C4-2B (cell line): ENCODE measurements at regions not wholly inside any gene's neighbourhood (a gene's known extent, or its start where the extent isn't known, plus 50 kb on each side); places are given as distances from the start of the nearest gene placed in this dataset.

ENCODE experiments used
- ZFX ChIP-seq: fragments of 450-650 bp; IDR thresholded peaks from 2 replicates; pipeline ENCODE4 v1.6.1; 2017
- TF ChIP-seq, protein P1 (sequence below): fragments of 450-650 bp; conservative IDR thresholded peaks from 2 replicates; pipeline ENCODE4 v1.5.1; 2017; ENCODE audit warnings: mild to moderate bottlenecking

DNA sequence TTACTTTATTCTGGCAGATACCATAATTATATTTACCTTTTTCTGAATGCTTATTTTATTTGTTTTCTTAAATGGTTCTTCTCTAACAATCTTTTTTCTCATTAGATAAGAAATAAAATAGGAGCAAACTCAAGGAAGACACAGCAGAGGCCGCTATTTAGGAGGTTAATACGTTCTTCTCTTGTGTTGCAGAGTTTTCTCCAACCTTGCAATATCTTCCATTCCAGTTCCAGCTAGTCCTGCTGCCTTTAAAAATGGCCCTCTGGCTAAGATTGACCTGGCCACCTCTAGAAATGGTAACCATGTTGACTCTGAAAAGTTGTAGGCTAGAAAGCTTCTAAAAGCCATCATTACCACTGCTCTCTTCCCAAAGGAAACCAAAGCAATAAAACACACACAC is 718.8 kb downstream of the MAT2B start:
- TF ChIP-seq, protein P1, sequence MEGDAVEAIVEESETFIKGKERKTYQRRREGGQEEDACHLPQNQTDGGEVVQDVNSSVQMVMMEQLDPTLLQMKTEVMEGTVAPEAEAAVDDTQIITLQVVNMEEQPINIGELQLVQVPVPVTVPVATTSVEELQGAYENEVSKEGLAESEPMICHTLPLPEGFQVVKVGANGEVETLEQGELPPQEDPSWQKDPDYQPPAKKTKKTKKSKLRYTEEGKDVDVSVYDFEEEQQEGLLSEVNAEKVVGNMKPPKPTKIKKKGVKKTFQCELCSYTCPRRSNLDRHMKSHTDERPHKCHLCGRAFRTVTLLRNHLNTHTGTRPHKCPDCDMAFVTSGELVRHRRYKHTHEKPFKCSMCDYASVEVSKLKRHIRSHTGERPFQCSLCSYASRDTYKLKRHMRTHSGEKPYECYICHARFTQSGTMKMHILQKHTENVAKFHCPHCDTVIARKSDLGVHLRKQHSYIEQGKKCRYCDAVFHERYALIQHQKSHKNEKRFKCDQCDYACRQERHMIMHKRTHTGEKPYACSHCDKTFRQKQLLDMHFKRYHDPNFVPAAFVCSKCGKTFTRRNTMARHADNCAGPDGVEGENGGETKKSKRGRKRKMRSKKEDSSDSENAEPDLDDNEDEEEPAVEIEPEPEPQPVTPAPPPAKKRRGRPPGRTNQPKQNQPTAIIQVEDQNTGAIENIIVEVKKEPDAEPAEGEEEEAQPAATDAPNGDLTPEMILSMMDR, result no peak
- no peak for TF ChIP-seq ZFX
